ENCODE measurements at regions not wholly inside any gene's neighbourhood (a gene's known extent, or its start where the extent isn't known, plus 50 kb on each side); places are given as distances from the start of the nearest gene placed in this dataset.

DNA sequence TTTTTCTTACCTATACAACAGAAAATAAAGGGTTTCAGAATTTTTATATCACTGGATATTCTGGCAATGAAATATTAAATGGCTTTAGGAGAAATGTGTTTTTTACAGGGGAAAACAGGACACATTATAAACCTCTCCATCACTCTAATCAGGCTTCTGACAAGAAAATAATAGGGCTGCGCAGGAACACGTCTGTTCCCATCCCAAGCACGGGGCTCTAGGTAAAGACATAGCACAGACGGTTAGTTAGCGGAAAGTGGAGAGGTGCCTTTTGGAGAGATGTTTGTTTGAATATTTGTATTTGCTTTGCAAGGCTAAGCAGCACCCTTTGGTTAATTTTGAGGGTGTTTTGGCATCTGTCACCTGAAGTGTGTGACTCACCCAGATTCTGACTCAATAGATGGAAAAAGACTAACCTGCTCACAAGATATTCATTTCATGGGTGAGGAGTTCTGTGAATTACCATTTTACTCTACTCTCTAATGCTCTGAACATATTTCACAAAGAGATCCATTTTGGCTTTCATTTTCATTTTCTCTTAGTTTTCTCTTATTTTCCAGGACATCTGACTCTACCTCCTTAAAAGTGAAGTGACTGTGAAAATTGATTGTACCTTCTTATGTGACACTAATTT is 174.5 kb upstream of the AKR1E2 start:
- Histone ChIP-seq H3K4me1 (ENCODE audit: insufficient read depth, low read length) (no peaks in the 10 kb centered on the region; the same call in 1 of the 2 replicates), H2BK20ac (ENCODE audit: low read depth, low read length, poor library complexity, severe bottlenecking) (no peak overlapping the region)
- H3K9me3 Mint-ChIP-seq = no peaks in the 10 kb centered on the region

More for the DNA sequence above, 174.5 kb upstream of the AKR1E2 start:
- DNase-seq = no peak
- H3K23ac ChIP-seq (ENCODE audit: insufficient read length, low read depth, low read length) = no peak overlapping the region
- H3K4me2 ChIP-seq (ENCODE audit: insufficient read depth, insufficient read length, low read length) = no peak overlapping the region
- no peak overlapping the region for H4K8ac ChIP-seq (replicated peaks; ENCODE audit: insufficient read length, low read depth, low read length)
- H2BK5ac ChIP-seq (ENCODE audit: insufficient read length, low read length) = no peak overlapping the region
- H3K79me1 ChIP-seq (ENCODE audit: insufficient read depth, low read depth, low read length, poor library complexity, severe bottlenecking) = no peaks in the 10 kb centered on the region
- H3K9ac ChIP-seq (ENCODE audit: extremely low read depth, insufficient read length, low read length) = no peak overlapping the region
- no CpG with 5 or more reads among the region's 5 CpGs for WGBS (ENCODE audit: extremely low coverage, insufficient read length, low lambda C conversion rate)
- H2BK12ac ChIP-seq (ENCODE audit: insufficient read length, low read depth, low read length) = no peak overlapping the region
- H4K20me1 ChIP-seq (ENCODE audit: control insufficient read depth, insufficient read depth, insufficient read length) = no peaks in the 10 kb centered on the region
- no peak overlapping the region for H3T11ph ChIP-seq (ENCODE audit: low read length)
- Mint-ChIP-seq H3K27ac (no peak overlapping the region), H3K4me1 (peaks cover 19 to 29% of the 10 kb centered on the region in 2 experiments), H3K36me3 (ENCODE audit: insufficient read depth in 1 of 3, low read depth in 3 of 3) (no peaks in the 10 kb centered on the region), H3K27me3 (ENCODE audit: low read depth) (no peaks in the 10 kb centered on the region), H3K4me3 (no peak overlapping the region)
- no peak overlapping the region for H2AFZ ChIP-seq (ENCODE audit: low read length)
- no peak overlapping the region for H3K4ac ChIP-seq (ENCODE audit: low read depth, low read length)
- no peak overlapping the region for H3K56ac ChIP-seq (ENCODE audit: insufficient read length, low read depth, low read length)
- no peak overlapping the region for H4K91ac ChIP-seq (ENCODE audit: insufficient read length, low read depth, low read length)
- H2BK15ac ChIP-seq (ENCODE audit: low read depth, low read length) = no peak overlapping the region
- H3K23me2 ChIP-seq (ENCODE audit: insufficient read length, low read depth, low read length, poor library complexity, severe bottlenecking) = no peaks in the 10 kb centered on the region
- no peak overlapping the region for H3K18ac ChIP-seq (ENCODE audit: insufficient read length, low read depth, low read length)
- H4K5ac ChIP-seq (ENCODE audit: insufficient read length, low read depth, low read length) = no peak overlapping the region
- H3K14ac ChIP-seq (ENCODE audit: insufficient read depth, low read length) = no peak overlapping the region
- H2AK5ac ChIP-seq (ENCODE audit: insufficient read length, low read length) = no peak overlapping the region
- H3K9me3 ChIP-seq (ENCODE audit: control insufficient read depth, low read depth, low read length) = no peaks in the 10 kb centered on the region
- no peak overlapping the region for H3K27ac ChIP-seq (ENCODE audit: insufficient read length, low read depth, low read length)
- no peaks in the 10 kb centered on the region for H3K27me3 ChIP-seq (ENCODE audit: insufficient read depth, low read length)
- H3K79me2 ChIP-seq (ENCODE audit: insufficient read depth, low read length) = no peaks in the 10 kb centered on the region
- H2BK120ac ChIP-seq (ENCODE audit: low read depth, low read length, poor library complexity, severe bottlenecking) = no peak overlapping the region
- TF ChIP-seq, protein P1, sequence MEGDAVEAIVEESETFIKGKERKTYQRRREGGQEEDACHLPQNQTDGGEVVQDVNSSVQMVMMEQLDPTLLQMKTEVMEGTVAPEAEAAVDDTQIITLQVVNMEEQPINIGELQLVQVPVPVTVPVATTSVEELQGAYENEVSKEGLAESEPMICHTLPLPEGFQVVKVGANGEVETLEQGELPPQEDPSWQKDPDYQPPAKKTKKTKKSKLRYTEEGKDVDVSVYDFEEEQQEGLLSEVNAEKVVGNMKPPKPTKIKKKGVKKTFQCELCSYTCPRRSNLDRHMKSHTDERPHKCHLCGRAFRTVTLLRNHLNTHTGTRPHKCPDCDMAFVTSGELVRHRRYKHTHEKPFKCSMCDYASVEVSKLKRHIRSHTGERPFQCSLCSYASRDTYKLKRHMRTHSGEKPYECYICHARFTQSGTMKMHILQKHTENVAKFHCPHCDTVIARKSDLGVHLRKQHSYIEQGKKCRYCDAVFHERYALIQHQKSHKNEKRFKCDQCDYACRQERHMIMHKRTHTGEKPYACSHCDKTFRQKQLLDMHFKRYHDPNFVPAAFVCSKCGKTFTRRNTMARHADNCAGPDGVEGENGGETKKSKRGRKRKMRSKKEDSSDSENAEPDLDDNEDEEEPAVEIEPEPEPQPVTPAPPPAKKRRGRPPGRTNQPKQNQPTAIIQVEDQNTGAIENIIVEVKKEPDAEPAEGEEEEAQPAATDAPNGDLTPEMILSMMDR (conservative IDR thresholded peaks at IDR 0.05) = no peak
